Gastrocnemius medialis (tissue), 4 donors: ENCODE measurements at regions not wholly inside any gene's neighbourhood (a gene's known extent, or its start where the extent isn't known, plus 50 kb on each side); places are given as distances from the start of the nearest gene placed in this dataset.

Source experiments
- POLR2A ChIP-seq, 2 donors: fragments of 450-650 bp; IDR thresholded peaks; one replicate each; pipeline ENCODE4 v1.6.1; 2017; ENCODE audit warnings: antibody characterized with exemption in 2 of 2, mild to moderate bottlenecking in 2 of 2, moderate library complexity in 2 of 2
- TF ChIP-seq, protein P1 (sequence below), 5 experiments: fragments of 450-650 bp in 3 of 5; fragments of 200-600 bp in 2 of 5; sonication (generic) in 2 of 5; IDR thresholded peaks in 4 of 5; conservative IDR thresholded peaks in 1 of 5; 1 replicate in 4 of 5; 2 replicates in 1 of 5; pipeline ENCODE4 v1.5.1; 2016 to 2019; ENCODE audit warnings: antibody characterized with exemption in 5 of 5, mild to moderate bottlenecking in 3 of 5, moderate library complexity in 3 of 5

DNA sequence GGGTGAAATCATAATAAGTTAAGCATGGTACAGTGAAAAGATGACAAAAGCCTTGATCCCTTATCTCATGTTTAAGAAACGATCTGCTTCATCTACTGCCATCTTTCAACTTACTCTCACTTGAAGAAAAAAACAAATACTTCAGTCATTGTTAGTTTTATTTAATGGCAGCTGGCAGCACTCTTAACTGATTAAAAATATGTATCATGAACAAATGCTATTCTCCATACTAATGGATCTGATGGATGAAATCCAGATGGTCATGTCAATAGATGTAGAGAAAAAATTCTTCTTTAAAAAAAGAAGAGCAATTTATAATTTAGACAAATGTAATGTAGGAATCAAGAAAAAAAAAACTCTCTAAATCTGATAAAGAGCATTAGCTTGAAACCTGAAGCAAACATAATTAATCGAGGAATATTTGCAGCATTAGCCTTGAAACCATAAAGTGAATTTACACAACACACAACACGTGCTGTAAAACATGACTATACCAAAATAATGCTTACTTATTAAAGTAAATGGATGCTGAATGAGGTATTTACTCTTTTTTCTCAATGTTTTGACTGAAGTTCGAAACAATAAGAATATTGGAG, 579.0 kb upstream of the ADAMTS5 start:
- TF ChIP-seq, protein P1, sequence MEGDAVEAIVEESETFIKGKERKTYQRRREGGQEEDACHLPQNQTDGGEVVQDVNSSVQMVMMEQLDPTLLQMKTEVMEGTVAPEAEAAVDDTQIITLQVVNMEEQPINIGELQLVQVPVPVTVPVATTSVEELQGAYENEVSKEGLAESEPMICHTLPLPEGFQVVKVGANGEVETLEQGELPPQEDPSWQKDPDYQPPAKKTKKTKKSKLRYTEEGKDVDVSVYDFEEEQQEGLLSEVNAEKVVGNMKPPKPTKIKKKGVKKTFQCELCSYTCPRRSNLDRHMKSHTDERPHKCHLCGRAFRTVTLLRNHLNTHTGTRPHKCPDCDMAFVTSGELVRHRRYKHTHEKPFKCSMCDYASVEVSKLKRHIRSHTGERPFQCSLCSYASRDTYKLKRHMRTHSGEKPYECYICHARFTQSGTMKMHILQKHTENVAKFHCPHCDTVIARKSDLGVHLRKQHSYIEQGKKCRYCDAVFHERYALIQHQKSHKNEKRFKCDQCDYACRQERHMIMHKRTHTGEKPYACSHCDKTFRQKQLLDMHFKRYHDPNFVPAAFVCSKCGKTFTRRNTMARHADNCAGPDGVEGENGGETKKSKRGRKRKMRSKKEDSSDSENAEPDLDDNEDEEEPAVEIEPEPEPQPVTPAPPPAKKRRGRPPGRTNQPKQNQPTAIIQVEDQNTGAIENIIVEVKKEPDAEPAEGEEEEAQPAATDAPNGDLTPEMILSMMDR (IDR thresholded peaks at IDR 0.05 in 4 of 5, conservative IDR thresholded peaks at IDR 0.05 in 1 of 5), result no peak
- TF ChIP-seq POLR2A (IDR thresholded peaks at IDR 0.05), result no peak
